Mesendoderm (in vitro differentiated cells): ENCODE measurements at regions not wholly inside any gene's neighbourhood (a gene's known extent, or its start where the extent isn't known, plus 50 kb on each side); places are given as distances from the start of the nearest gene placed in this dataset.

Experiments used
- DNase-seq: peaks from one replicate; pipeline ENCODE4 v3.0.0; 2013
- H2AK5ac ChIP-seq: 2 replicates; pipeline ENCODE4 v1.6.1; 2013; ENCODE audit warnings: low read length, inconsistent platforms
- H2BK120ac ChIP-seq: 2 replicates; pipeline ENCODE4 v1.6.1; 2013; ENCODE audit warnings: low read depth, mild to moderate bottlenecking, low read length, moderate library complexity, mixed read lengths
- H2BK15ac ChIP-seq: replicated peaks from 2 replicates; pipeline ENCODE4 v1.6.1; 2013; ENCODE audit warnings: low read depth, mild to moderate bottlenecking, moderate library complexity
- H2BK5ac ChIP-seq: 2 replicates; pipeline ENCODE4 v1.6.1; 2013; ENCODE audit warnings: low read length, inconsistent platforms
- H3K18ac ChIP-seq: 2 replicates; pipeline ENCODE4 v1.6.1; 2013; ENCODE audit warnings: mild to moderate bottlenecking, low read length, mixed read lengths
- H3K23ac ChIP-seq: one replicate; pipeline ENCODE4 v1.6.1; 2013; ENCODE audit warnings: low read length
- H3K27ac ChIP-seq: 2 replicates; pipeline ENCODE4 v1.5.1; 2013; ENCODE audit warnings: low read depth, mild to moderate bottlenecking, inconsistent platforms, low read length, moderate library complexity
- H3K27me3 ChIP-seq: 2 replicates; pipeline ENCODE4 v1.6.1; 2013; ENCODE audit warnings: low read length, control low read depth, mild to moderate bottlenecking, inconsistent platforms; ENCODE audit not compliant: insufficient read depth, poor library complexity
- H3K36me3 ChIP-seq: 2 replicates; pipeline ENCODE4 v1.6.1; 2013; ENCODE audit warnings: low read length, inconsistent platforms; ENCODE audit not compliant: control insufficient read depth, insufficient read depth
- H3K4ac ChIP-seq: one replicate; pipeline ENCODE4 v1.6.1; 2013; ENCODE audit warnings: low read depth, mild to moderate bottlenecking, low read length, moderate library complexity
- H3K4me1 ChIP-seq: 2 replicates; pipeline ENCODE4 v1.6.1; 2013; ENCODE audit warnings: low read depth, low read length, inconsistent platforms; ENCODE audit not compliant: control insufficient read depth
- H3K4me2 ChIP-seq: 2 replicates; pipeline ENCODE4 v1.6.1; 2013; ENCODE audit warnings: low read length
- H3K4me3 ChIP-seq: 2 replicates; pipeline ENCODE4 v1.5.1; 2013; ENCODE audit warnings: mild to moderate bottlenecking, low read length
- H3K56ac ChIP-seq: one replicate; pipeline ENCODE4 v1.6.1; 2013; ENCODE audit warnings: low read length
- H3K79me1 ChIP-seq: 2 replicates; pipeline ENCODE4 v1.6.1; 2013; ENCODE audit warnings: low read length, inconsistent platforms
- H3K79me2 ChIP-seq: 2 replicates; pipeline ENCODE4 v1.6.1; 2013; ENCODE audit warnings: mild to moderate bottlenecking, low read length; ENCODE audit not compliant: control insufficient read depth, insufficient read depth
- H3K9ac ChIP-seq: 2 replicates; pipeline ENCODE4 v1.6.1; 2013; ENCODE audit warnings: low read length, inconsistent platforms
- H4K5ac ChIP-seq: one replicate; pipeline ENCODE4 v1.6.1; 2013; ENCODE audit warnings: low read length
- H4K8ac ChIP-seq: one replicate; pipeline ENCODE4 v1.6.1; 2013; ENCODE audit warnings: low read depth, mild to moderate bottlenecking, control low read depth, low read length, moderate library complexity
- WGBS: extraction: QIAGEN DNeasy Blood & Tissue Kit; methylation state at CpG from one replicate; pipeline ENCODE4 v1.1.7; 2013; ENCODE audit warnings: low lambda C conversion rate, missing lambda C conversion rate; ENCODE audit not compliant: insufficient coverage; ENCODE audit errors: extremely low coverage; 5-methylcytosine and 5-hydroxymethylcytosine counted together

GRCh38 chr9:99748266-99748665 is 73.4 kb upstream of the NR4A3 start:
- Histone ChIP-seq H4K5ac (no peak overlapping the region), H3K4ac (no peak overlapping the region), H4K8ac (no peak overlapping the region), H3K18ac (no peak overlapping the region), H3K4me1 (peaks cover 2% of the 10 kb centered on the region), H3K4me2 (no peak overlapping the region), H3K36me3 (no peaks in the 10 kb centered on the region), H2AK5ac (no peak overlapping the region), H3K4me3 (no peak overlapping the region), H3K27me3 (no peaks in the 10 kb centered on the region), H3K79me1 (no peaks in the 10 kb centered on the region), H2BK15ac (no peak overlapping the region), H3K23ac (no peak overlapping the region), H3K79me2 (no peaks in the 10 kb centered on the region), H3K9ac (no peak overlapping the region), H3K56ac (no peak overlapping the region), H3K27ac (no peak overlapping the region), H2BK120ac (no peak overlapping the region), H2BK5ac (no peak overlapping the region)
- DNase-seq, result no peak

DNA sequence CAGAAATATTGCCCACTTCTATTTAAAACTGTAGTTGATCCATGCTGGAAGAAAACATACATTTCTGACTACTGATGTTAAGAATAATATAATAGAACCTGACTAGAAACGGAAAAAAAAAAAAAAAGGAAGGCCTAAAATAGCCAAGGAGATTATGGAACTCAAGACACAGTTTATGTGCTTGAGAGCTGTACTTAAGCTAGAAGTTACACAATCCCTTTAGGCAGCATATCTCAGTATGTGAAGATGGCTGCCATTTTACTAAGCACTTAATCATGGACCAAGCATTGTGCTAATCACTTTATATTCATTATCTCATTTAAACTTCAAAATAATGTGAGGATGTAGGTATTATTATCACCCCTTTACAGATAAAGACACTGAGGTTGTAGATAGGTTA is 73.0 kb upstream of the NR4A3 start:
- no peak overlapping the region for H2BK5ac ChIP-seq
- H3K4ac ChIP-seq, result no peak overlapping the region
- H3K23ac ChIP-seq, result no peak overlapping the region
- no peak overlapping the region for H3K4me3 ChIP-seq
- H3K27ac ChIP-seq, result no peak overlapping the region
- H2AK5ac ChIP-seq, result no peak overlapping the region
- H3K79me2 ChIP-seq, result no peaks in the 10 kb centered on the region
- H3K18ac ChIP-seq, result no peak overlapping the region
- no peaks in the 10 kb centered on the region for H3K79me1 ChIP-seq
- H2BK15ac ChIP-seq, result no peak overlapping the region
- no peak overlapping the region for H4K8ac ChIP-seq
- H4K5ac ChIP-seq, result no peak overlapping the region
- H3K4me1 ChIP-seq, result peaks cover 2% of the 10 kb centered on the region
- WGBS, result no CpG with 5 or more reads among the region's 1 CpG
- no peak overlapping the region for H3K56ac ChIP-seq
- no peak overlapping the region for H3K4me2 ChIP-seq
- H2BK120ac ChIP-seq, result no peak overlapping the region
- no peak for DNase-seq
- H3K9ac ChIP-seq, result no peak overlapping the region
- H3K27me3 ChIP-seq, result no peaks in the 10 kb centered on the region
- no peaks in the 10 kb centered on the region for H3K36me3 ChIP-seq

- Histone ChIP-seq H3K4me3 (no peak overlapping the region), H2BK5ac (no peak overlapping the region), H2BK15ac (no peak overlapping the region), H3K9ac (no peak overlapping the region), H4K5ac (no peak overlapping the region), H3K27ac (no peak overlapping the region), H3K79me2 (no peaks in the 10 kb centered on the region), H3K4me1 (peaks cover 2% of the 10 kb centered on the region), H3K18ac (no peak overlapping the region), H3K4me2 (no peak overlapping the region), H3K56ac (no peak overlapping the region), H3K27me3 (no peaks in the 10 kb centered on the region), H3K23ac (no peak overlapping the region), H3K4ac (no peak overlapping the region), H3K36me3 (no peaks in the 10 kb centered on the region), H4K8ac (no peak overlapping the region), H2AK5ac (no peak overlapping the region), H3K79me1 (no peaks in the 10 kb centered on the region), H2BK120ac (no peak overlapping the region)
- WGBS, result no CpG with 5 or more reads among the region's 5 CpGs
- DNase-seq, result no peak
Observed at GRCh38 chr9:99749641-99750040, 72.0 kb upstream of the NR4A3 start.

DNA sequence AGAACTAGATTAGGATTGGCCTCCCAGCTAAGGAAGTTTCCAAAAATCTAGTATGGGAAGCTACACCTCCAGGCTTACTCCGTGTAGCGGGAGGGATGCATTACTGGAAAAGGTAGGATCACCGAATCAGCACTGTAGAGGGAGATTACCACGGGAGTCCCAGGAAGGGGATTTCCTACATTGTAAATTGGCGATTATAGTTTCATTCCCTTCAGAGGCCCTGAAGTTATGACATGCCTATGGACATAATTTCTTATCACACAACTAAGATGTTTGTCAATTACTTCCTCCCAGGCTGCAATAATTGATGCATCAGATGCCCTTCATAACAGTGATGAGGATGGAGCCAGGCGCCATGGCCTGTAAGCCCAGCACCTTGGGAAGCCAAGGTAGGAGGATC is 71.2 kb upstream of the NR4A3 start:
- H3K27ac ChIP-seq, result no peak overlapping the region
- H3K56ac ChIP-seq, result no peak overlapping the region
- no peak overlapping the region for H4K8ac ChIP-seq
- DNase-seq, result no peak
- WGBS, result no CpG with 5 or more reads among the region's 6 CpGs
- no peaks in the 10 kb centered on the region for H3K36me3 ChIP-seq
- H2BK15ac ChIP-seq, result no peak overlapping the region
- no peaks in the 10 kb centered on the region for H3K27me3 ChIP-seq
- no peak overlapping the region for H3K18ac ChIP-seq
- H3K23ac ChIP-seq, result no peak overlapping the region
- H2BK120ac ChIP-seq, result no peak overlapping the region
- no peak overlapping the region for H3K4me3 ChIP-seq
- no peak overlapping the region for H3K4me2 ChIP-seq
- no peak overlapping the region for H4K5ac ChIP-seq
- no peak overlapping the region for H3K9ac ChIP-seq
- no peak overlapping the region for H2BK5ac ChIP-seq
- no peak overlapping the region for H2AK5ac ChIP-seq
- no peak overlapping the region for H3K4ac ChIP-seq
- no peaks in the 10 kb centered on the region for H3K79me1 ChIP-seq
- H3K79me2 ChIP-seq, result no peaks in the 10 kb centered on the region
- H3K4me1 ChIP-seq, result no peaks in the 10 kb centered on the region

- H3K4me1 ChIP-seq, result no peaks in the 10 kb centered on the region
- no peak overlapping the region for H3K27ac ChIP-seq
- H3K79me1 ChIP-seq, result no peaks in the 10 kb centered on the region
- no peak for DNase-seq
- no peak overlapping the region for H2BK15ac ChIP-seq
- no peak overlapping the region for H3K18ac ChIP-seq
- no peak overlapping the region for H3K56ac ChIP-seq
- no peaks in the 10 kb centered on the region for H3K36me3 ChIP-seq
- H2AK5ac ChIP-seq, result no peak overlapping the region
- H3K4me2 ChIP-seq, result no peak overlapping the region
- no peaks in the 10 kb centered on the region for H3K27me3 ChIP-seq
- no peak overlapping the region for H2BK120ac ChIP-seq
- no peaks in the 10 kb centered on the region for H3K79me2 ChIP-seq
- no peak overlapping the region for H3K23ac ChIP-seq
- no peak overlapping the region for H3K9ac ChIP-seq
- no peak overlapping the region for H4K5ac ChIP-seq
- H3K4ac ChIP-seq, result no peak overlapping the region
- no peak overlapping the region for H3K4me3 ChIP-seq
- H4K8ac ChIP-seq, result no peak overlapping the region
- no CpG with 5 or more reads among the region's 4 CpGs for WGBS
- no peak overlapping the region for H2BK5ac ChIP-seq
Observed at GRCh38 chr9:99752417-99753109, 69.1 kb upstream of the NR4A3 start.

DNA sequence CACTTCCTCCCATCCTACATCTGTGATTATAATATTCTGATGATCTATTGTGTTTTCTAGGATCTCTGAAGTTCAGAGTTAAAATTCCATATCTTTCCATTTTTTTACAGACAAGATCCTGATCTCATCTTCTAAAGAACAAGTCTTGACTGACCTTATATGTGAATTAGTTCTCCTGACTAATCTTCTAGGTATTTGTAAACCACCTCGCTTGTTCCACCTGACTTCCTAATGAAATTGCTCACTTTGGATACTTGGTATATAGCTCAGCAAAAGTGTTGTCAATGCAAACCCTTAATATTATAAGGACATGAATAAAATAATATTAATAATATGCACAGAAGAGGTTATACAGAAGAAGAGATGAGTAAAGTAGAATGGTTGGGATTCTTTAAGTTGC is 68.2 kb upstream of the NR4A3 start:
- Histone ChIP-seq H2BK120ac (no peak overlapping the region), H3K56ac (no peak overlapping the region), H4K5ac (no peak overlapping the region), H3K79me1 (no peaks in the 10 kb centered on the region), H3K23ac (no peak overlapping the region), H2AK5ac (no peak overlapping the region), H2BK15ac (no peak overlapping the region), H3K27ac (no peak overlapping the region), H4K8ac (no peak overlapping the region), H3K18ac (no peak overlapping the region), H2BK5ac (no peak overlapping the region), H3K4ac (no peak overlapping the region), H3K4me2 (no peak overlapping the region), H3K9ac (no peak overlapping the region), H3K27me3 (no peaks in the 10 kb centered on the region), H3K79me2 (no peaks in the 10 kb centered on the region), H3K4me3 (no peak overlapping the region), H3K4me1 (no peaks in the 10 kb centered on the region), H3K36me3 (no peaks in the 10 kb centered on the region)
- DNase-seq, result no peak
- no CpG with 5 or more reads among the region's 1 CpG for WGBS
